Testis (tissue), 2 donors: ENCODE measurements at regions not wholly inside any gene's neighbourhood (a gene's known extent, or its start where the extent isn't known, plus 50 kb on each side); places are given as distances from the start of the nearest gene placed in this dataset.

Experiments used
- CTCF ChIP-seq, 3 experiments: fragments of 450-650 bp in 2 of 3; fragments of 200-600 bp in 1 of 3; sonication (generic) in 1 of 3; IDR thresholded peaks; one replicate each; pipeline ENCODE4 v1.5.1; 2016 to 2019; ENCODE audit warnings: antibody characterized with exemption in 3 of 3, mild to moderate bottlenecking in 2 of 3, moderate library complexity in 1 of 3
- POLR2A ChIP-seq: fragments of 450-650 bp; IDR thresholded peaks from one replicate; pipeline ENCODE4 v1.6.1; 2017; ENCODE audit warnings: antibody characterized with exemption, mild to moderate bottlenecking, moderate library complexity

DNA sequence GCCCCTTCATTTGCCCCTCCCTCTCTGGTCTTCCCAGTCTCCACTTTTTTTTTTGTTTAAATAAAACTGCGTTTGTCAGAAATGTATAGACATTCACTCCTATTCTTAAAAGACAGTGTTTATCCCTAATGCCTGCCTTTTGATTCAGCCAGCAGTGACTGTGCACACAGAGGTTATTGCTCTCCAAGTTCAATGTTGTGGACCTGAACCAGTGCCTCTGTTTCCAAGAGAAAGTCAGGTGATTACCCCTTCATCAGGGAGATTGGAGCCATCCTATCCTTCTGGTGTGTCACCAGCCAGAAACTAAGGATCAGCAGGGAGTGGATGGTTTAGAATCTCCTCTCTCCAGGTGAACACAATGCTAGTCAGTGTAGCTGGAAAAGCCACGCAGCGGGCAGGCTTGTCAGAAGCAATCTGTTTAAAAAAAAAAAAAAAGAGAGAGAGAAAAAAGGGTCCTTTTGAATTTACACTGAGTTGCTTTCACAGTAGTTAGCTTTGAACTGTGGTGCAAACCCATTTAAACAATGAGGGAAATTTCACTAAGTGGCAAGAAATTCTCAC lies 167.5 kb upstream of the DMRT1 start:
- TF ChIP-seq CTCF (IDR thresholded peaks at IDR 0.05), result no peak
- TF ChIP-seq POLR2A, result no peak
